HUES48 (cell line): ENCODE measurements at regions not wholly inside any gene's neighbourhood (a gene's known extent, or its start where the extent isn't known, plus 50 kb on each side); places are given as distances from the start of the nearest gene placed in this dataset.
"Not testable (repeated sequence)": the region's sequence is repeated elsewhere in the genome, so short reads cannot be mapped to it uniquely, and the experiment has no call there.

ENCODE experiments used
- H3K27ac ChIP-seq: one replicate; pipeline ENCODE4 v1.7.0; 2013; ENCODE audit warnings: low read depth, low read length, inconsistent platforms
- H3K27me3 ChIP-seq: 2 replicates; pipeline ENCODE4 v1.6.1; 2013; ENCODE audit warnings: mild to moderate bottlenecking, low read length; ENCODE audit not compliant: control insufficient read depth, insufficient read depth
- H3K36me3 ChIP-seq: 2 replicates; pipeline ENCODE4 v1.6.1; 2013; ENCODE audit warnings: low read length; ENCODE audit not compliant: control insufficient read depth, insufficient read depth
- H3K4me1 ChIP-seq: 2 replicates; pipeline ENCODE4 v1.6.1; 2013; ENCODE audit warnings: mild to moderate bottlenecking, low read length; ENCODE audit not compliant: control insufficient read depth, insufficient read depth
- H3K4me3 ChIP-seq: 2 replicates; pipeline ENCODE4 v1.5.1; 2013; ENCODE audit warnings: mild to moderate bottlenecking, low read depth, low read length
- H3K9ac ChIP-seq: 2 replicates; pipeline ENCODE4 v1.6.1; 2013; ENCODE audit warnings: mild to moderate bottlenecking, low read depth, low read length, moderate library complexity
- H3K9me3 ChIP-seq: 2 replicates; pipeline ENCODE4 v1.6.1; 2013; ENCODE audit warnings: low read length; ENCODE audit not compliant: control insufficient read depth, insufficient read depth

DNA sequence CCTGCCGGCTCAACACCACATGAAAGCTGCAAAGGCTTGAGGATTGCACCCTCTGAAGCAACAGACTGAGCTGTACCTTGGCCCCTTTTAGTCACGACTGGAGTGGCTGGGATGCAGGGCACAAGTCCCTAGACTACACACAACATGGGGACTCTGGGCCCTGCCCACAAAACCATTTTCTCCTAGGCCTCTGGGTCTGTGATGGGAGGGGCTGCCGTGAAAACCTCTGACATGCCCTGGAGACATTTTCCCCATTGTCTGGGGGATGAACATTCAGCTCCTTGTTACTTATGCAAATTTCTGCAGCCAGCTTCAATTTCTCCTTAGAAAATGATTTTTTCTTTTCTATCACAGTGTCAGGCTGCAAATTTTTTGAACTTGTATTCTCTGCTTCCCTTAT, 123.5 kb upstream of the SMARCAD1 start:
- H3K4me3 ChIP-seq: no peak overlapping the region
- no peak overlapping the region for H3K9ac ChIP-seq
- H3K9me3 ChIP-seq: peaks cover 38% of the 10 kb centered on the region
- no peaks in the 10 kb centered on the region for H3K4me1 ChIP-seq
- H3K27ac ChIP-seq: no peak overlapping the region
- no peaks in the 10 kb centered on the region for H3K36me3 ChIP-seq
- no peaks in the 10 kb centered on the region for H3K27me3 ChIP-seq

- H3K9me3 ChIP-seq, H3K9ac ChIP-seq, H3K27me3 ChIP-seq, H3K36me3 ChIP-seq, H3K27ac ChIP-seq, H3K4me1 ChIP-seq, H3K4me3 ChIP-seq: not testable (repeated sequence)
Measured at GRCh38 chr4:94099141-94099540, 108.5 kb upstream of the SMARCAD1 start.

- peaks cover 11% of the 10 kb centered on the region for H3K4me1 ChIP-seq
- H3K27me3 ChIP-seq: no peaks in the 10 kb centered on the region
- H3K9ac ChIP-seq: no peak overlapping the region
- H3K36me3 ChIP-seq: no peaks in the 10 kb centered on the region
- H3K4me3 ChIP-seq: no peak overlapping the region
- H3K27ac ChIP-seq: no peak overlapping the region
- no peaks in the 10 kb centered on the region for H3K9me3 ChIP-seq
Measured at GRCh38 chr4:94112644-94113043, 95.0 kb upstream of the SMARCAD1 start.

GRCh38 chr4:94115687-94116086, 92.0 kb upstream of the SMARCAD1 start:
- Histone ChIP-seq H3K27ac (no peak overlapping the region), H3K4me3 (no peak overlapping the region), H3K4me1 (peaks cover 12% of the 10 kb centered on the region), H3K9ac (no peak overlapping the region), H3K9me3 (no peaks in the 10 kb centered on the region), H3K27me3 (no peaks in the 10 kb centered on the region), H3K36me3 (no peaks in the 10 kb centered on the region)

DNA sequence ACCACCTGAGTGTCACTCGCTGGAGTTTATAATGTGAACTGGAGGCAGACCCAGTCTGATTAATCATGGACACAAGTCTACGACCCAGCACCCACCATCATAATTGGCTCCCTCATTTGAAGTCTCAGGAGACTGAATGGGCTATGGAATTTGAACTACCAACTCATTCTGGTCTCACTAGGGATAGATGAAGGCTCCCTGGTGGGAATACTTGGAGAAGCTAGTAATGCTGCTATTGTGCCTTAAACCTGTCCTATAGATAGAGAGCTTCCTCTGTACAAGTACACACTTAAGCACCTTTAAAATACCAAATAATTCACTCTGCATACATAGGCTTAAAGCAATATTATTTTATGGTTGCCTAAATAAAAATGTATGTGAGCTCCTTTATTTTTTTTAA, 90.8 kb upstream of the SMARCAD1 start:
- H3K36me3 ChIP-seq: no peaks in the 10 kb centered on the region
- no peak overlapping the region for H3K27ac ChIP-seq
- H3K4me3 ChIP-seq: no peak overlapping the region
- no peak overlapping the region for H3K9ac ChIP-seq
- H3K27me3 ChIP-seq: no peaks in the 10 kb centered on the region
- H3K9me3 ChIP-seq: no peaks in the 10 kb centered on the region
- H3K4me1 ChIP-seq: peaks cover 12% of the 10 kb centered on the region

- Histone ChIP-seq H3K9me3 (no peaks in the 10 kb centered on the region), H3K27me3 (no peaks in the 10 kb centered on the region), H3K36me3 (no peaks in the 10 kb centered on the region), H3K4me1 (peaks cover 3% of the 10 kb centered on the region; the same call in 1 of the 2 replicates), H3K27ac (no peak overlapping the region), H3K9ac (no peak overlapping the region), H3K4me3 (no peak overlapping the region)
Measured at GRCh38 chr4:94126669-94127068, 81.0 kb upstream of the SMARCAD1 start.

- Histone ChIP-seq H3K9me3 (no peaks in the 10 kb centered on the region), H3K27ac (no peak overlapping the region), H3K4me3 (no peak overlapping the region), H3K4me1 (peaks cover 3% of the 10 kb centered on the region; the same call in 1 of the 2 replicates), H3K36me3 (no peaks in the 10 kb centered on the region), H3K27me3 (no peaks in the 10 kb centered on the region), H3K9ac (no peak overlapping the region)
Measured at GRCh38 chr4:94127707-94128328, 79.8 kb upstream of the SMARCAD1 start.

GRCh38 chr4:94131212-94131611, 76.5 kb upstream of the SMARCAD1 start:
- H3K9me3 ChIP-seq: no peaks in the 10 kb centered on the region
- no peaks in the 10 kb centered on the region for H3K36me3 ChIP-seq
- H3K4me1 ChIP-seq: peaks cover 3% of the 10 kb centered on the region; the same call in 1 of the 2 replicates
- H3K9ac ChIP-seq: no peak overlapping the region
- no peak overlapping the region for H3K27ac ChIP-seq
- no peak overlapping the region for H3K4me3 ChIP-seq
- no peaks in the 10 kb centered on the region for H3K27me3 ChIP-seq

DNA sequence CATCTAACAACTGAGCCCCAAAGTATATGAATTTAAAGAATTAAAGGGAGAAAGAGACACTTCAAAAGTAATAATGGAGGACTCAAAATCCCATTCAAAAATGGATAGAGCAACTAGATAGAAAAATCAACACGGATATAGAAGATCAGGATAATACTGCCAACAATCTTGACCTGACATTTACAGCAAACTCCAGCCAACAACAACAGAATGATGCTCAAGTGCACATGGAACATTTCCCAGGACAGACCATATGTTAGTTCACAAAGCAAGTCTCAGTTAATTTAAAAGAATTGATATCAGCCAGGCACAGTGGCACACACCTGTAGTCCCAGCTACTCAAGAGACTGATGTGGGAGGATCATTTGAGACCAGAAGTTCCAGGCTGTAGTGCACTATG, 72.0 kb upstream of the SMARCAD1 start:
- Histone ChIP-seq H3K9ac (no peak overlapping the region), H3K27ac (no peak overlapping the region), H3K36me3 (no peaks in the 10 kb centered on the region), H3K9me3 (no peaks in the 10 kb centered on the region), H3K4me1 (peaks cover 5% of the 10 kb centered on the region; the same call in 1 of the 2 replicates), H3K4me3 (no peak overlapping the region), H3K27me3 (no peaks in the 10 kb centered on the region)

DNA sequence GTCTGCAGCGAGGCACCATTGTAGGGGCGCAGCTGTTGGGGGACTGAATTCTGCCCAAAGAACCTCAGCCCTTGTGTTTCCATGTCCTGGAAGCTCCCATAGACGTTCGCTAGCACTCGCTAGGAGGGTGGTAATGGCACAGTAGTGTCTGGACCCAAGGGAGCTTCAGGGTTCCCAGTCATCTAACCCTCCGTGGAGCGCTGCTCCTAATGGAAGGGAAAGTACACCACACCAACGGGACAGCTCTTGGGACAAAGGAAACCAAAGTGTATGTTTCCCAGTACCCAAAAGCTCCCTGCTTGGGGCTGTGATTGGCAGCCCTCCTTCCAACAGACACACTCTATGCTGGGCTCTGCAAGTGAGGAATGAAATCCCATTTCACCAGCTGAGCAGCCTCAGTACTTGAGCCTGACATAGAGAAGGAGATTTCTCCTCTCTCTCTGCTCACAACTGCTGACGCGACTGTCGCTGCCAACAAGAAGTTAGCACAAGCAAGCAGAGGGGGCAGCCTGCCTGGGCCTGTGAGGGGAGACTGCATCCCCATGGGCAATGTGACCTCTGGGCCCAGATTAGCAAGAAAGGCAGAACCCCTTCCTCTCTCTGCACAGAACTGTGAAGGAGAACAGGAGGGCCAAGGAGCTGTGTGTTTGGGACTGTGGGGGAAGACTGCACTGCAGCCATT, 67.6 kb upstream of the SMARCAD1 start:
- H3K27me3 ChIP-seq: no peaks in the 10 kb centered on the region
- peaks cover 12% of the 10 kb centered on the region; the same call in 1 of the 2 replicates for H3K4me1 ChIP-seq
- H3K9me3 ChIP-seq: no peaks in the 10 kb centered on the region
- H3K36me3 ChIP-seq: no peaks in the 10 kb centered on the region
- no peak overlapping the region for H3K4me3 ChIP-seq
- H3K9ac ChIP-seq: no peak overlapping the region
- no peak overlapping the region for H3K27ac ChIP-seq

DNA sequence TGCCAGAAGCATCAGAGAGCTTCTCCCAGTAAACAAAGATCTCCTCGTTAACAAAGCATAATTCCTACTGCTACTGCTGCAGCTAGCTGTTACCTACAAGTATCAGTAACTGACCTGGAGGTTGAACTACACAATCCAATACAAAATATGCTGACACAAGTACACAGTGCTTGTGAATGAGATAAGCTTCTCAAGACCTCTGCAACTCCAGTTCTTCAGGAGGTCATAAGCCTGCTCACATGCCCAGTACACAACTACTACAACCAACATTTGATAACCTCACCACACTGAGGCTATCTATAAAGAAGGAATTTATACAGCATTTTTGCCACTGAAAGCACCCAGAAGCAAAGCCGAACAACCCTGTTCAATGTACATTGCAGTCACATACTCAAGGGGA, 66.7 kb upstream of the SMARCAD1 start:
- no peak overlapping the region for H3K9ac ChIP-seq
- no peak overlapping the region for H3K27ac ChIP-seq
- no peaks in the 10 kb centered on the region for H3K36me3 ChIP-seq
- no peaks in the 10 kb centered on the region for H3K9me3 ChIP-seq
- H3K4me1 ChIP-seq: peaks cover 12% of the 10 kb centered on the region; the same call in 1 of the 2 replicates
- H3K4me3 ChIP-seq: no peak overlapping the region
- no peaks in the 10 kb centered on the region for H3K27me3 ChIP-seq
